Fibroblast of skin of left biceps (primary cell): ENCODE measurements at regions not wholly inside any gene's neighbourhood (a gene's known extent, or its start where the extent isn't known, plus 50 kb on each side); places are given as distances from the start of the nearest gene placed in this dataset.
"Not testable (repeated sequence)": the region's sequence is repeated elsewhere in the genome, so short reads cannot be mapped to it uniquely, and the experiment has no call there.

Experiments used
- DNase-seq, 2 experiments: peaks; one replicate each; pipeline ENCODE4 v3.0.0-alpha.2; 2013; ENCODE audit warnings: low read depth in 2 of 2

DNA sequence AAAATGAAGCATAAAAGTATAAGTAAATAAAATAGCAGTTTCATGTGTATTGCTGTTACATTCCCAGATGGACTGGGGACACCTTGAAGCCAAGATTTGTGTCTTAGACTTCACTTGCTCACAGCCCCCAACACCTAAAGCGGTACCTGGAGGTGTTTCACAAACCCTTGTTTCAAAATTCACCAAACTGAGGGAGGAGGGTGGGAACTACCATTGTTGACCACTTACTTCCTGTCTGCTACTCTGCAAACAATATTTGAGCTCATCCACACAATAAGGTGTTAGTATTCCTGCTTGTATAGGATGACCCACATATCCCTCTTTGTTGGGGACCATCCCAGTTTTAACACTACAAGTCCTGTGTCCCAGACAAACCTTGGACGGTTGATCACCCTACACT, 115.9 kb upstream of the SYT6 start:
- DNase-seq = no peak

DNA sequence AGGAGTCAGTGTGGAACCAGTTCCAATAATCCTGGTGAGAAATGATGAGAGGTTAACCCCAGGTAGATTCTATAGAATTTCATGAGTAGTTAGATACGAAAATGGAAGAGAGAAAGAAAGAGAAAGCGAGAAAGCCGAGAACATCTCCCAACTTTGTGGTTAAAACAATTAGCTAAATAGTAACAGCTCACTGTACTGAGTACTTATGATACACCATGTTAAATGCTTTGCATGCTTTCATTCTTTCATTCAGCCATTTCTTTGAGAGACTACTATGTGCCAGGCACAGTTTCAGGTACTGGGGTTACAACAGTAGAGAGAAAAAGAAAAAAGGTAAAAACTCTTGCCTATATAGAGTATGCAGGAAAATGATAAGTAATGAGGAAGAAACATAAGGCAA, 109.7 kb upstream of the SYT6 start:
- DNase-seq = no peak

DNA sequence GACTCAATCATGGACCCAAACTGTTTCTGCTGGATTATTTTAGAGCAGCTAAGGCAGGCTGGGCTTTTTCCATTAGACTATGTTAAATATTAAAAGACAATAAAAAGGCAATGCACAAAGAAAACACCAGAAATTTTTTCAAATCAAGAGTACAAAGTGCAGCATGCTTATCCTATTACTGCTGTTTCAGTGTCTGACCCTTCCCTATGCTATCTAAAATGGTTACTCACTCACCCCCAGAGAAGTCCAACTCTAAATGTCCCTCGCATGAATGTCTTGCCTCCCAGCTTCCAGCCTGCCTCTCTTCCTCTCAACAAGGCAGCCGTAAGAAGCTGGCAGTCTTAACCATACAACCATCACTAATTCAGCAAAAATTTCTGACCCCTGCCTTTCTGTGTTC, 108.7 kb upstream of the SYT6 start:
- DNase-seq = no peak

DNA sequence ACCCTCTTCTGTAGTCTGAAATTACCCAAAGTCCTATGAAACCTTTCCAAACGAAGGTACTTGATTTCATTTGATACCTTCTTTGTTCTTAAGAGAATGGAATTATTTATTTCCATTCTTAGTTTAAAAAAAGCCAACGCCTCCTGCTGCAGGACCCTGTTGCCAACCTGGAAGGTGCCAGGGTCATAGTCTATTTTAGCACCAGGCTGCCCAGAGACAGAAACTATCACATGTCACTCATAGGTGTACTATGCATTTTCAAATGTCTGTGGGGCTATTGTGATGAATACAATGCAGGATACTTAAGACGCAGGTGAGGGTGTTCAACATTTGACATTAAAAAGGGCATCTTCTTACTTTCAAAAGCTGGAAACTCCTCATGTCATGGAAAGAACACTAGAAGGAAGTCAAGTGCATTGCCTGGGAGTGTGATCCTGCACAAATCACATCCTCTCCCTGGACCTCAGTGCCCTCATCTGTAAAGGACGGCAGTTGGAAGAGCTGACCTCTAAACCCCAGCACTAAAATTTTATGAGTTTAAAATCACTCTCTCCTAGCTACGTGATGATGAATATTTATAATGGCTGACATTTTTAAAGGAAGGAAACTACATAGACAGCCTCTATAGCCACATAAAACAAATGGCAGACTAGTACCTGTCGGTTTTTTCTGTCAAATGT, 107.3 kb upstream of the SYT6 start:
- DNase-seq = no peak

DNA sequence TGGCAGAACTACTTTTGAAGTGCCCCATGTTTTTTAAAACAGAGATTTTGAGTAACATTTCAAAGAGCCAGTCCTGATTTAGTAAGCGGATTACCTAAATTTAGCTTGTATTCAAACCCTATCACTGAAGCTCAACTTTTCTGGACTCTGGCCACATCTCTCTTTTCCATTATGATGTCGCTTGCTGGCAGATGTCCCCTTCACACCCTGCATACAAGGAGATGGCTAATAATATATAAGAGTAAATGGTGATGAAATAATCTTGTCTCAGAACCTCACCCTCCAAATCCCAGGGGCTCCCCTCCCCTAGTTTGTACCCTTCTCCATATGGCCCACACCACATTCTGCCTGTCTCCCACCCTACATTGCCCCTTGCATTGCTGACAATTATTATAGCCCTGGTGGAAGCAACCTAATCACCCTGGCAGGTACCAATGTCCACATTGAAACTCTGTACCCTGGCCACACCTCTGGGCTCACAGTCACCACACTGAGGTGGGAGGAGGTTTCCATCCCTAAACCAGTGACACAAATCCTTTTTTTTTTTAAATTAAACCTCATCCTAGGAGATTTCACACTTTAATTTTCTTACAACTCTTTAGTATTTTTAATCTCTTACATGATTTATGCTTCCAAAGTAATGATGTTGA, 106.0 kb upstream of the SYT6 start:
- DNase-seq = no peak

DNA sequence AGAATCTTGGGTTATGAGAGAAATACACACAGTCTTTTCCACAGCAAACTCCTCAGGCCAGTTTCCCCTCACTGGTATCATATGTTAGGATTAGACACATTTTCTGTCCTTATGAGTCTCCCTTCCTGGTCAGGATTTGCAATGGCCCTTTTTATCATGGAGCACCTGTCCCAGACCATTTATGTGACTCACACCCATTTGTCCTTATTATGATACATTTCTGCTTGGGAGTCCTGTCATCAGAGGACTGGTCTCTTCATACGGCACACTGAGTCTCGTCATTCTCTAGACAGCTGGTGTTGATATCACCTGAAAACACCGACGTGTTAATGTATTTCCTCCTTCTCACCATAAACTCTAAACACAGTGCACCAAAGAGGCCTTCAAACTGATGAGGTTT, 105.0 kb upstream of the SYT6 start:
- DNase-seq = no peak

DNA sequence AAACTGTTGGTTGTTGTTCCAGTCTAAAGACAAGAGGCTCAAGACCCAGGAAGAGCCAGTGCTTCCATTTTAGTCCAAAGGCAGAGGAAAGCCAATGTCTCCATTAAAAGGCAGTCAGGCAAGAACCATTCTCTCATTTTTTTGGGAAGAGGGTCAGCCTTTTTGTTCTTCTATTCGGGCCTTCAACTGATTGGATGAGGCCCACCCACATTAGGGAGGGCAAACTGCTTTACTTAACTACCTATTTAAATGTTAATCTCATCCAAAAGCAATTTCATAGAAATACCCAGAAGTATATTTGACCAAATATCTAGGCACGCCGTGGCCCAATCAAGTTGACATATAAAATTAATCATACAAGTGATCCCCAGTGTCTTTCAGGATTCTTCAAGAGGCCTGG, 104.4 kb upstream of the SYT6 start:
- no peak for DNase-seq

DNA sequence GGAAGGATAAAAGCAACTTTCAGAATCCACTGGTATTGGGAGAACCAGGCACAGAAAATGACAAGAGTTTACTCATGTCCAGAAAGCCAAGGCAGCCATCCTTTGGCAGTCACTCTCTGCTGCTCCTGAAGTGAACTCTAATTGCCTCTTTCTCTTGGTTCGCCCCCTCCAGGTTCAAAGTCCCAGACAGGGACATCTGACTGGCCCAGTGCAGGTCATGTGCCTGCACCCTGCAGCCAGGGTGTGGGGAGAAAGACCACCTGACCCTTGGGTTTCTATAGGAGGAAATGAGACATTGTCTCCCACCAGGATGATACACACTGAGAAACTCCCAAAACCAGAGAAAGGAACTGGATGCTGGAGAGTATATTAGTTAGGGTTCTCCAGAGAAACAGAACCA, 103.9 kb upstream of the SYT6 start:
- DNase-seq = no peak

DNA sequence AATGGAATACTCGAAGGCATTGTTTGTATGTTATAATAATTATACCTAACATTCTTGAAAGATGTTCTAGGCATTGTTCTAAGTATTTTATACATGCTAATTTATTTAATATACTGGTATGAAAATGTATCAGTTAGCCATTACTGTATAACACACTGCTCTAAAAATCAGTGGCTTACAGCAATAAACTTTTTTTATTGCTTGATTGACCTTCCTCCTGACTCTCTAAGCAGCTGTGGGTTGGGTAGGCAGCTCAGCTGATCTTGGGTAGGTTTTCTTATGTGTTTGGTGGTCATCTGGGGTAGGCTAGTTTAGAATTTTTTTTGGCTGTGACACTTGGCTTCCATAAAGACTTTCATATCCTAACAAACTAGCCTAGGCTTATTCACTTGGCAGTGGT, 100.2 kb upstream of the SYT6 start:
- DNase-seq = no peak

DNA sequence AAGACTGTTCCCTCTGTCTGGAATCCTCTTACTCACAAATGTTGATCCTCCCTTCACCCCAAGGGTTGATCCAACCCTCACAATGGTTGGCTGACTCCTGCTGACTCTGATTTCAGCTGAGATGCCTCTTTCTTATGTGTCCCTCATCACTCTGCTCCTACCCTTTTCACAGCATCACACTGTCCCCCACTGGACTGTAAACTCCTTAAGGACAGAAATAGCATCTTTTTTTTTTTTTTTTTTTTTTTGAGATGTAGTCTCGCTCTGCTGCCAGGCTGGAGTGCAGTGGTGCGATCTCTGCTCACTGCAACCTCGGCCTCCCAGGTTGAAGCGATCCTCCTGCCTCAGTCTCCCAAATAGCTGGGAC, 97.9 kb upstream of the SYT6 start:
- DNase-seq = no peak

DNA sequence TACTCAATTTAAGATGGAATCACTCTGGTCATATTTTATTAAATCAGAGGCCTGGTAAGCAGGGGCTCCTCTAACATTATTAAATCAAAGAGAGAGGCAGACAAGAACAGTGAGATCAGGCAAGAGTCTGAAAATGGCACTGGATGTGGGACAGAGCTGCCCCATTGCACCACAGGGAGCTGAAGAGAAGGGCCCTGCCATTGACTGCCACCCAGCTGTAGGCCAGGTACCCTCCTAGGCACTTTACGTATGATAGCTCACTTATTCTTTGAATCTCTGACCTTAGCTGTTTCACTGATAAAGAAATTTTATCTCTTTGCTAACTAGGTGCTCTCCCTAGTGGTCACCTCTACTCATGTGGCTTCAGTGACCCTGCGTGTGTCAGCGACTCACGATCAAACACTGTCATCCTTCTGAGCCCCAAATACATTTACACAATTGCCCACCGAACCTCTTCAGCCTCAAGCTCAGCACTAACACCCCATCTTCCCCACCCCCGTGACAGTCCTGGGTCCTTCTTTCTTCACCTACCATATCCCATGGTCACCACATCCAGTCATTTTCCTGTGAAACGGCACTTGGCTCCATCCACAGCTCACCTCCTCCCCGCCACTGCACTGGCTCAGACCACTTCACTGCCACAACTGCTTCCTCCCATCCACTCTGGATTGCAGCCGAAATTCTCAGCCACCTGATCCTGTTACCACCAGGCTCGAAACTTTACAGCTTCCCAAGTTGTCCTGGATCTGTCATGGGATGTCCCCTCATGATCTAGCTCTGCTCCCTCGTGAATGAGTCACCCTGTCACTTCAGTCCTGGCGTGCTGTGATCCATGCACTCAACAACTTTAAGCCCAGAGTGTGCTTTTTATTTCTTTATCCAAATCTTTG, 97.3 kb upstream of the SYT6 start:
- DNase-seq = no peak

DNA sequence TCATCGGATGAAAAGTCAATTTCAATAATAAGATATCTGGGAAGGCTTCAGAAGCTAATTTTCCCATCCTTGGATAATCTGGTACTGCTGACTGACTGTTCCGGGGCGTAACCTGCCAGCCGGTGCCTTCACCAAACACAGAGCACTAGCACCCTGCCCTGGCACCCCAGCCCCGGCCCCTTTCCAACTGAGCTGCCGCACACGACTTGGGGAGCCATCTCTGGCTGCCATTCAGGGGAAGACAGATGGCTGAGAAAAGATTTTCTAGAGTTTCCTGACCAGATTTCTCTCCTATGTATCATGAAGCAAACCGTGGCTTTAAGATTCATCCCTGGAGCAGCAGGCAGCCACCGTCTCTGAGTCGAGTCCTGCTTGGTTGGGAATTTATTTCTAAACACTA, 96.0 kb upstream of the SYT6 start:
- no peak for DNase-seq

DNA sequence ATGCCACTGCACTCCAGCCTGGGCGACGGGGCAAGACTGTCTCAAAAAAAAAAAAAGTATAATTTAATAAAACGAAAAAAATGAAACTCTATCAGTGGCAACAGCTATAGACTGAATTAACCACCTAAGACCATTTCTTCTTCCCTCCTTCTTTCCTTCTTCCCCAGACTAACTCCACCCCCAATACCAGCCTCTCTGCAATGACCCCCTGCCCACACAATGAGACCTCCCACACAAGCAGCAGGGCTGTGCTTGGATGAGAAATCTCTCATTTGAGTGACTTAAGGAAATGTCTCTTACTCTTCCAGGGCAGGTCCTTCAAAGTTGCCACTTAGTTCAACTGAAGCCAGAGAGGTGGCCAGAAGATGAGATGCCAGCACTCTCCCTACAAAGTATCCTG, 94.5 kb upstream of the SYT6 start:
- no peak for DNase-seq

DNA sequence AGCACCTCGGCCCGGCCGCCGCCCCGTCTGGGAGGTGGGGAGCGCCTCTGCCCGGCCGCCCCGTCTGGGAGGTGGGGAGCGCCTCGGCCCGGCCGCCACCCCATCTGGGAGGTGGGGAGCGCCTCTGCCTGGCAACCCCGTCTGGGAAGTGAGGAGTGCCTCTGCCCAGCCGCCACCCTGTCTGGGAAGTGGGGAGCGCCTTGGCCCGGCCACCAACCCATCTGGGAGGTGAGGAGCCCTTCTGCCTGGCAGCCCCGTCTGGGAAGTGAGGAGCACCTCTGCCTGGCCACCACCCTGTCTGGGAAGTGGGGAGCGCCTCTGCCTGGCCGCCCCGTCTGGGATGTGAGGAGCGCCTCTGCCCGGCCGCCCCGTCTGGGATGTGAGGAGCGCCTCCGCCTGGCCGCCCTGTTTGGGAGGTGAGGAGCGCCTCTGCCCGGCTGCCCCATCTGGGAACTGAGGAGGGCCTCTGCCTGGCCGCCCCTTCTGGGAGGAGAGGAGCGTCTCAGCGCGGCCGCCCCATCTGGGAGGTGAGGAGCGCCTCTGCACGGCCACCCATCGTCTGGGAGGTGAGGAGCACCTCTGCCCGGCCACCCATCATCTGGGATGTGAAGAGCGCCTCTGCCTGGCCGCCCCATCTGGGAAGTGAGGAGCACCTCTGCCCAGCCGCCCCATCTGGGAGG, 89.0 kb upstream of the SYT6 start:
- DNase-seq = not testable (repeated sequence)

DNA sequence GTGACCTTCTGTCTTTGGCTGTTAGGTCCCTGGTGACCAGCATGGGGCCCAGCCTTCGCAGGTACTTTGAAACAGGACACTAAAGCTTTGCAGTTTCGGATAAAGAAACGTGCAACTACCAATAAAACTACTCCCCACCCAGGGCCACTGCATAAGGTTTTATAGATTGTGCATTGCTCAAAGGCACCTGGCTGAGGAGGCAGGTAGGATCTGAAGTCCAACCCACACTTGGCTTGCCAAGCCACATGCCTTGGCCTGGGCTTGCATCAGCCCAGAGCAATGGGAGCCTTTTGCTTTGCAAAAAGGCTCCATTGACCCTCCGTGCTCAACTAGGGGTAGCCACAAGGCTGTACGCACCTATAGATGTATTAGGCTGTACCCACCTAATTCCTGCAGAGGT, 84.4 kb upstream of the SYT6 start:
- no peak for DNase-seq

DNA sequence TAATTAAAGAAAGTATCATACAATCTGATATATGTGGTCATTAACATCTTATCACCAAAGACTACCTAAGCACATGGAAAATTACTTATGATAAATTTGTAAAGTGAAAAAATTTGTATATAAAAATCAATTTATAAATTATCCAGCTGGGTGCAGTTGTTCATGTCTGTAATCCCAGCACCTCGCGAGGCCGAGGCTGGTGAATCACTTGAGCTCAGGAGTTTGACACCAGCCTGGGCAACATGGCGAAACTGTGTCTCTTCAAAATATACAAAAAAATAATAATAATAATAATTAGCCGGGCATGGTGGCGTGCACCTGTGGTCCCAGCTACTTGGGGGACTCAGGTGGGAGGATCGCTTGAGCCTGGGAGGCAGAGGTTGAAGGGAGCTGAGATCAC, 82.8 kb upstream of the SYT6 start:
- DNase-seq = no peak

DNA sequence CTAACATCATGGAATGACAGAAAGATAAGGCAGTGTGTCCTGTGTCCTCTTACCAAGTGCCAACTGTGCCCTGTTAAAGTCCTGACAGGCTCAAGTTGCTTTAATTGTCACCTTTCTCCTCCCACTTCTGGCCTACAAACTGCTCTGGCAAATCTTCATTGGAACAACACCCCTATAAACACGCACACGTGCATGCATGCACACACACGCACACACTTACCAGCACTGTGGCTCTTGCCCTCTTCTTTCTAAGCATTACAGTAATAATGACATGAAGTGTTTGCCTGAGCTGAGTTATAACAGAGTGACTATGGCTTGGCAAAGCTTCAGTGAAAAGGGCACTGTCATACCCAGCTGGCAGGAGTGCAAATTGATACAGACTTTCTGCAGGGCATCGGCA, 82.3 kb upstream of the SYT6 start:
- DNase-seq = no peak

DNA sequence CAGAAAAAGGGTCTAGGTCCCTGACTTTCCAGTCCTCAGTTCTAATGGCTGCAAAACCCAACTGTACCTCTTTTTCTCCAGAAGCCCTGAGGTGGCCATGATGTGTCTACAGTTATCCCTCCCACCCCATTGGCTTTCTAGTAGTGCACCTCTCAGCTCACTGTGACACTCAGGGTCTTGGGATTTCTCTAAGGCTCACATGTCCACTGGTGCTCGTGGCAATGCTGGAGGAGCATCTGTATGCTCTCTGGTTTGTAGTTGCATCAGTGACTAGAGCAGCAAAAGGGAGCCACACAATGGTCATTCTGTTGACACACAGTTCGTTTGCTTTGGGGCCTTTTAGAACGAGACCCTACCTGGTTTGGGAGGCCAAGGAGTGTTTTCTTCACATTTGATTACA, 81.6 kb upstream of the SYT6 start:
- no peak for DNase-seq

DNA sequence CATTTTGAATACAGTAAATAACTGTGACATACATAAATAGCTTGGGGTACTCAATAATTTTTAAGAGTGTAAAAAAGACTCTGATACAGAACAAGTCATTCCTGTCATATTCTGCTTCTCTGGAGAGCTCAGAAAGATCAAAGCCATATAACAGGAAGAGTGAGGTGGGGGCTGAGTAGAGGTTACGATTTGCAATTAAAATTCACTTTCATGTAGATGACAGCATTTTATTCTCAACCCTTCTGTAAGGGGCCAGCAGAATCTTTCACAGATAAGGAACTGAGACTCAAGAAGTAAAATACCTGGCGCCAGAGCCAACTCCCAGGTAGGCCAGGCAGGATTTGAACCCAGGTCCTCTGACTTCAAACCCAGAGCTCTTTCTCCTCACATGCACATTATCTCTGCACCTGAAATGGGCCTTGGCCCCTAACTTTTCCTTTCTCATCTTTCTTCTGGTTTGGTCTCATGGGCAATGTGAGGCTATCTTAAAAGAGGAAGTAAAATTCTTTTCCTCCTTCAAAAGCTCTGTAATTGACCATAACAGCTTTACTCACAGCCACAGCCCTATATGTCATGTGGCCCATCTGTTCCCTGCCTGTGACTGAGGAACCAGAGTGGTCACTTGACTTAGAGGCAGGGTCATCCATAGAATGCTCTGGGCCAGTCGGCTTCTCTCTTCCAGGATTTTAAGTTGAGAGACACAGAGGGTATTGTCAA, 80.9 kb upstream of the SYT6 start:
- DNase-seq = no peak

DNA sequence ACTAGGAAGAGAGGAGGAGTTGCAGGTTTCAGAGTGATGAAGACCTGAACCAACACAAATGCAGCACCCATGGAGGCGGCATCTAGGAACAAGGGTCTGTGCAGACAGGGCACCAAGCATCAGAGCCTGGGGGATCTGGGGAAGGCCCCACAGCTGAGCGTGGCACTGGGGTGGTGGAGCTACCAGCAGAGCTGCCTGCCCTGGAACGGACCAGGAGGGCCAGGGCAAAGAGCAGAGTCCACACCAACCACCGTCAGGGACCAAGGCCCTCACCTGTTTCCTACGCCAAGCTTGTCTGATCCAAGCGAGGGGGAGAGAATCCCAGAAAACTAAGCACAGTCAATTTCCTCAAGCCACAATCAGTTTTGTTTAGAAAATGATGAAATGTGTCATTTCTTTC, 79.0 kb upstream of the SYT6 start:
- no peak for DNase-seq

DNA sequence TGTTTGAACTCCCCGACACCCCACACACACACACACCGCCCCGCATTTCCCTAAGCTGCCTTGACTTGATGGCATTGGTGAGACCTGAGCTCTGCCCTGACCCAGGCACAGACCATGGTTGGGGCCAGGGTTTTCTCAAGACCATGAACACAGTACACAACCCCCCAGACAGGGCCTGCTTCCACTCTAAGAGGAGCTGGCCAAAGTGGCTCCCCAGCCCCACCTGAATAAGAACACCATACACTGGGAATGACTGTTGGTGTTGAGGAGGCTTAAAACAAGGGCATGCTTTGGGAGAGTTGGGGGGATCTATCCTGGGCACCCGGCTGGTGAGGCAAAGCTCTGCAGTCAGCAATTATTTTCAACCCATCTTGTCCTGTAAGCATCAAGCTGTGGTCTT, 77.6 kb upstream of the SYT6 start:
- DNase-seq = no peak

DNA sequence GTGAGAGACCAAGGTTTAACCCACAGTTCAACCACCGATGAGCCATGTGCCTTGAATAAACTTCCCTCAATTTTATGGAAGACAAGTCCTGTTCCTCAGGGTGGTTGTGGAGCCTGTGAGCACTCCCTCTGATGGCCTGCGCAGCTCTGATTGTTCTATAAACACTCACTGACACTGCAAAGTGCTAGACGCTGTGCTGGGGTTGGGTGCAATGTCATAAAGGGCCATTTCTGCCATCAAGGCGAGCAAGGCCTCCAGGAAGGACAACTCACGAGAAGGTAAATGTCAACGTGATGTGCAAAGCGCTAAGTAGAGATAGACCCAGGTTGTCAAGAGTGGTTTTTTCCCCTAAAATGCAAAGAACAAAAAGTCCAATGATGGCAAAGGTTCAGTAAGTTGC, 75.7 kb upstream of the SYT6 start:
- no peak for DNase-seq
